Breast epithelium (tissue), 3 donors: ENCODE measurements at regions not wholly inside any gene's neighbourhood (a gene's known extent, or its start where the extent isn't known, plus 50 kb on each side); places are given as distances from the start of the nearest gene placed in this dataset.

Experiments
- CTCF ChIP-seq, 3 donors: fragments of 450-650 bp; IDR thresholded peaks; one replicate each; pipeline ENCODE4 v1.5.1; 2016 to 2017; ENCODE audit warnings: antibody characterized with exemption in 3 of 3, mild to moderate bottlenecking in 3 of 3, moderate library complexity in 3 of 3
- POLR2A ChIP-seq: fragments of 450-650 bp; IDR thresholded peaks from one replicate; pipeline ENCODE4 v1.6.1; 2016; ENCODE audit warnings: antibody characterized with exemption, mild to moderate bottlenecking, moderate library complexity

GRCh38 chr3:164604687-164605086 is 473.6 kb downstream of the SI start:
- no peak for TF ChIP-seq POLR2A
- TF ChIP-seq CTCF (IDR thresholded peaks at IDR 0.05) = no peak
